ENCODE measurements at regions not wholly inside any gene's neighbourhood (a gene's known extent, or its start where the extent isn't known, plus 50 kb on each side); places are given as distances from the start of the nearest gene placed in this dataset.

DNA sequence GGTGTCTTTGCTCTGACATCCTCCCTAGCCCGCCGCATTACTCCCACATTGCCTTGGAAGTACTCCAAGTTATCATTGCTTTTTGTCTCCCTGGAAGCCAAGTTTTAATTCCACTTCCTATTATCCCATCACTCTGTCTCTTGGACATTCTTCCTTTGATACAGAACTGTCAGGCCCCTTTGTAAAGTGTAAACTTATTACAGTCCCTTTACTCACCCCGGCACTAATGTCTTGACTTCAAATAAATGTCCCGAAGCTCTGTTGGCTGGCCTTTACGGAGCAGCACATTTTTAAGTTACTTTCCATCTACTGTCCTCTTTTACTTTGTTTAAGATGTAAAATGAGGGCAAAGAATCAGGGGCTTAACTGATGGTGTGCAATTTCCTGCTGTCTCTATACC is 223.5 kb upstream of the IGFBP7 start:
- POLR2A ChIA-PET, result no interaction called here
- peaks cover 0 to 2% of the 10 kb centered on the region in 2 experiments for H3K27me3 ChIP-seq (ENCODE audit: control insufficient read depth in 2 of 2, insufficient read depth in 2 of 2, low read length in 2 of 2)
- H2AFZ ChIP-seq (ENCODE audit: low read depth, low read length), result no peak overlapping the region
- H3K9me1 ChIP-seq (replicated peaks; ENCODE audit: control insufficient read depth, extremely low read depth, insufficient read depth, low read length), result no peaks in the 10 kb centered on the region
- BruUV-seq (replicated peaks), result no TSS peak
- no peak overlapping the region for H3K27ac ChIP-seq (ENCODE audit: insufficient read depth, low read depth, low read length)
- DNase-seq (ENCODE audit: low read depth, low spot score) (no peak), FAIRE-seq (no peak)
- H3K9me3 ChIP-seq (replicated peaks; ENCODE audit: control insufficient read depth, insufficient read depth, low read length), result no peaks in the 10 kb centered on the region
- H3K36me3 ChIP-seq (ENCODE audit: control insufficient read depth in 2 of 2, extremely low read depth in 1 of 2, insufficient read depth in 2 of 2, low read length in 2 of 2), result no peaks in the 10 kb centered on the region
- no peaks in the 10 kb centered on the region for H4K20me1 ChIP-seq (replicated peaks; ENCODE audit: control insufficient read depth, extremely low read depth, insufficient read depth, low read length)
- intact Hi-C loops (cut with micrococcal nuclease) (no loop called here), dilution Hi-C loops (cut with MboI; ENCODE audit: extremely low pct_ligation_motif_present, low sequenced_read_pairs) (no loop called here)
- H3K79me2 ChIP-seq (ENCODE audit: control insufficient read depth, insufficient read depth, low read length), result no peaks in the 10 kb centered on the region
- H3K9ac ChIP-seq (replicated peaks; ENCODE audit: extremely low read depth, insufficient read depth, low read length), result no peak overlapping the region
- H3K4me1 ChIP-seq (ENCODE audit: control insufficient read depth, extremely low read depth, insufficient read depth, low read length), result no peaks in the 10 kb centered on the region
- no peak for TF ChIP-seq JUN (IDR thresholded peaks at IDR 0.05; ENCODE audit: borderline replicate concordance, insufficient read depth, insufficient read length, low read depth)
- no peak for TF ChIP-seq MYC (IDR thresholded peaks at IDR 0.05; ENCODE audit: low read depth, low read length)
- TF ChIP-seq POLR2AphosphoS5 (IDR thresholded peaks at IDR 0.05; ENCODE audit: insufficient read depth, low read depth, low read length), result no peak
- TF ChIP-seq, protein P1, sequence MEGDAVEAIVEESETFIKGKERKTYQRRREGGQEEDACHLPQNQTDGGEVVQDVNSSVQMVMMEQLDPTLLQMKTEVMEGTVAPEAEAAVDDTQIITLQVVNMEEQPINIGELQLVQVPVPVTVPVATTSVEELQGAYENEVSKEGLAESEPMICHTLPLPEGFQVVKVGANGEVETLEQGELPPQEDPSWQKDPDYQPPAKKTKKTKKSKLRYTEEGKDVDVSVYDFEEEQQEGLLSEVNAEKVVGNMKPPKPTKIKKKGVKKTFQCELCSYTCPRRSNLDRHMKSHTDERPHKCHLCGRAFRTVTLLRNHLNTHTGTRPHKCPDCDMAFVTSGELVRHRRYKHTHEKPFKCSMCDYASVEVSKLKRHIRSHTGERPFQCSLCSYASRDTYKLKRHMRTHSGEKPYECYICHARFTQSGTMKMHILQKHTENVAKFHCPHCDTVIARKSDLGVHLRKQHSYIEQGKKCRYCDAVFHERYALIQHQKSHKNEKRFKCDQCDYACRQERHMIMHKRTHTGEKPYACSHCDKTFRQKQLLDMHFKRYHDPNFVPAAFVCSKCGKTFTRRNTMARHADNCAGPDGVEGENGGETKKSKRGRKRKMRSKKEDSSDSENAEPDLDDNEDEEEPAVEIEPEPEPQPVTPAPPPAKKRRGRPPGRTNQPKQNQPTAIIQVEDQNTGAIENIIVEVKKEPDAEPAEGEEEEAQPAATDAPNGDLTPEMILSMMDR (IDR thresholded peaks at IDR 0.05; ENCODE audit: extremely low read depth in 1 of 2, insufficient read depth in 1 of 2, low read depth in 1 of 2, low read length in 2 of 2), result no peak
- TF ChIP-seq GATA2 (IDR thresholded peaks at IDR 0.05; ENCODE audit: insufficient read depth, insufficient read length, low read depth, low read length), result no peak
- no peak for TF ChIP-seq EZH2 (IDR thresholded peaks at IDR 0.05; ENCODE audit: borderline replicate concordance, low read depth, low read length, severe bottlenecking)
- no peak for TF ChIP-seq POLR2A (IDR thresholded peaks at IDR 0.05; ENCODE audit: low read depth, low read length)
- no peak for TF ChIP-seq FOS (IDR thresholded peaks at IDR 0.05; ENCODE audit: borderline replicate concordance, insufficient read depth, low read length)
- TF ChIP-seq, protein P2, sequence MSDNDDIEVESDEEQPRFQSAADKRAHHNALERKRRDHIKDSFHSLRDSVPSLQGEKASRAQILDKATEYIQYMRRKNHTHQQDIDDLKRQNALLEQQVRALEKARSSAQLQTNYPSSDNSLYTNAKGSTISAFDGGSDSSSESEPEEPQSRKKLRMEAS (IDR thresholded peaks at IDR 0.05; ENCODE audit: insufficient read depth, insufficient read length), result no peak
- CTCF ChIA-PET, result no interaction called here
- no peak overlapping the region for H3K4me2 ChIP-seq (ENCODE audit: insufficient read depth, low read length)
- no peak overlapping the region for H3K4me3 ChIP-seq (replicated peaks in 1 of 3; ENCODE audit: insufficient read depth in 1 of 3, low read depth in 1 of 3, low read length in 3 of 3)

All from endothelial cell of umbilical vein (primary cell).